ENCODE measurements at regions not wholly inside any gene's neighbourhood (a gene's known extent, or its start where the extent isn't known, plus 50 kb on each side); places are given as distances from the start of the nearest gene placed in this dataset.

- TF ChIP-seq TSHZ2 (CRISPR knock-in tag; IDR thresholded peaks at IDR 0.05) (no peak), ZFP30 (CRISPR knock-in tag; IDR thresholded peaks at IDR 0.05) (no peak), ZNF8 (CRISPR knock-in tag; IDR thresholded peaks at IDR 0.05) (no peak), CSRNP3 (CRISPR knock-in tag; IDR thresholded peaks at IDR 0.05) (no peak), CREB5 (CRISPR knock-in tag; IDR thresholded peaks at IDR 0.05; ENCODE audit: low read depth) (no peak), BACH2 (CRISPR knock-in tag; IDR thresholded peaks at IDR 0.05; ENCODE audit: borderline replicate concordance) (no peak), ZFP3 (CRISPR knock-in tag; IDR thresholded peaks at IDR 0.05) (no peak), RARB (CRISPR knock-in tag; IDR thresholded peaks at IDR 0.05) (no peak), TOX (CRISPR knock-in tag; IDR thresholded peaks at IDR 0.05; ENCODE audit: borderline replicate concordance) (no peak), SNAI2 (CRISPR knock-in tag; IDR thresholded peaks at IDR 0.05) (no peak), ZC3H10 (CRISPR knock-in tag; IDR thresholded peaks at IDR 0.05) (no peak)
- TF ChIP-seq, protein P1, sequence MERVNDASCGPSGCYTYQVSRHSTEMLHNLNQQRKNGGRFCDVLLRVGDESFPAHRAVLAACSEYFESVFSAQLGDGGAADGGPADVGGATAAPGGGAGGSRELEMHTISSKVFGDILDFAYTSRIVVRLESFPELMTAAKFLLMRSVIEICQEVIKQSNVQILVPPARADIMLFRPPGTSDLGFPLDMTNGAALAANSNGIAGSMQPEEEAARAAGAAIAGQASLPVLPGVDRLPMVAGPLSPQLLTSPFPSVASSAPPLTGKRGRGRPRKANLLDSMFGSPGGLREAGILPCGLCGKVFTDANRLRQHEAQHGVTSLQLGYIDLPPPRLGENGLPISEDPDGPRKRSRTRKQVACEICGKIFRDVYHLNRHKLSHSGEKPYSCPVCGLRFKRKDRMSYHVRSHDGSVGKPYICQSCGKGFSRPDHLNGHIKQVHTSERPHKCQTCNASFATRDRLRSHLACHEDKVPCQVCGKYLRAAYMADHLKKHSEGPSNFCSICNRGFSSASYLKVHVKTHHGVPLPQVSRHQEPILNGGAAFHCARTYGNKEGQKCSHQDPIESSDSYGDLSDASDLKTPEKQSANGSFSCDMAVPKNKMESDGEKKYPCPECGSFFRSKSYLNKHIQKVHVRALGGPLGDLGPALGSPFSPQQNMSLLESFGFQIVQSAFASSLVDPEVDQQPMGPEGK (CRISPR knock-in tag; IDR thresholded peaks at IDR 0.05; ENCODE audit: borderline replicate concordance) = no peak
- TF ChIP-seq, protein P2, sequence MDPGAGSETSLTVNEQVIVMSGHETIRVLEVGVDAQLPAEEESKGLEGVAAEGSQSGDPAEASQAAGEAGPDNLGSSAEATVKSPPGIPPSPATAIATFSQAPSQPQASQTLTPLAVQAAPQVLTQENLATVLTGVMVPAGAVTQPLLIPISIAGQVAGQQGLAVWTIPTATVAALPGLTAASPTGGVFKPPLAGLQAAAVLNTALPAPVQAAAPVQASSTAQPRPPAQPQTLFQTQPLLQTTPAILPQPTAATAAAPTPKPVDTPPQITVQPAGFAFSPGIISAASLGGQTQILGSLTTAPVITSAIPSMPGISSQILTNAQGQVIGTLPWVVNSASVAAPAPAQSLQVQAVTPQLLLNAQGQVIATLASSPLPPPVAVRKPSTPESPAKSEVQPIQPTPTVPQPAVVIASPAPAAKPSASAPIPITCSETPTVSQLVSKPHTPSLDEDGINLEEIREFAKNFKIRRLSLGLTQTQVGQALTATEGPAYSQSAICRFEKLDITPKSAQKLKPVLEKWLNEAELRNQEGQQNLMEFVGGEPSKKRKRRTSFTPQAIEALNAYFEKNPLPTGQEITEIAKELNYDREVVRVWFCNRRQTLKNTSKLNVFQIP (CRISPR knock-in tag; IDR thresholded peaks at IDR 0.05; ENCODE audit: borderline replicate concordance, low read depth) = no peak
Measured at GRCh38 chr6:86142326-86142725, 499.6 kb upstream of the SYNCRIP start.

All from SK-N-SH treated with all-trans-retinoic acid at 6 μM for 48 hours (cell line).